PC-9 (cell line): ENCODE measurements at regions not wholly inside any gene's neighbourhood (a gene's known extent, or its start where the extent isn't known, plus 50 kb on each side); places are given as distances from the start of the nearest gene placed in this dataset.

ENCODE experiments used
- BruUV-seq: library from RNA; stranded (reverse); fragments of 400-500 nt; replicated peaks from 2 replicates; lab custom pipeline; 2021; lab: Mats Ljungman, UMichigan
- CTCF ChIA-PET: fragments of 300-600 bp; sonication (Branson Sonifier 250); formaldehyde crosslinking; loops from one replicate; lab custom pipeline; 2022; ENCODE audit warnings: antibody characterized with exemption; lab: Charles Lee
- POLR2A ChIA-PET: fragments of 300-600 bp; sonication (Branson Sonifier 250); formaldehyde crosslinking; loops from one replicate; lab custom pipeline; 2022; ENCODE audit warnings: antibody characterized with exemption; ENCODE audit not compliant: unreplicated experiment; lab: Charles Lee
- DNase-seq, 2 experiments: peaks; one replicate each; pipeline versions ENCODE4 v3.0.0 to v3.0.0-alpha.2; 2015 to 2022; ENCODE audit warnings: mixed read lengths in 1 of 2
- H2AFZ ChIP-seq: fragments of 200-600 bp; sonication (generic); 2 replicates; pipeline ENCODE4 v1.8.1; 2017; ENCODE audit warnings: antibody characterized with exemption
- H3F3A ChIP-seq: fragments of 200-600 bp; sonication (generic); 2 replicates; pipeline ENCODE4 v1.8.1; 2017; ENCODE audit warnings: antibody characterized with exemption, mild to moderate bottlenecking, low read depth; ENCODE audit not compliant: insufficient read depth
- H3K27ac ChIP-seq: fragments of 200-600 bp; sonication (generic); 2 replicates; pipeline ENCODE4 v1.6.1; 2016; ENCODE audit warnings: mixed run types
- H3K27me3 ChIP-seq: fragments of 200-600 bp; sonication (generic); 2 replicates; pipeline ENCODE4 v1.6.1; 2016; ENCODE audit warnings: low read depth, mixed run types; ENCODE audit not compliant: insufficient read depth
- H3K36me3 ChIP-seq: fragments of 200-600 bp; sonication (generic); 2 replicates; pipeline ENCODE4 v1.6.1; 2016; ENCODE audit warnings: low read depth, mixed run types
- H3K4me1 ChIP-seq: fragments of 200-600 bp; sonication (generic); replicated peaks from 2 replicates; pipeline ENCODE4 v1.6.1; 2016; ENCODE audit warnings: mixed run types; ENCODE audit not compliant: insufficient read depth
- H3K4me2 ChIP-seq: fragments of 200-600 bp; sonication (generic); 2 replicates; pipeline ENCODE4 v1.6.1; 2017; ENCODE audit warnings: mixed run types
- H3K4me3 ChIP-seq: fragments of 200-600 bp; sonication (generic); 2 replicates; pipeline ENCODE4 v1.6.1; 2016; ENCODE audit warnings: mixed run types
- H3K79me2 ChIP-seq: fragments of 200-600 bp; sonication (generic); 2 replicates; pipeline ENCODE4 v1.6.1; 2017; ENCODE audit warnings: low read depth, mixed run types
- H3K9me2 ChIP-seq: fragments of 200-600 bp; sonication (generic); 2 replicates; pipeline ENCODE4 v1.8.1; 2017; ENCODE audit warnings: mild to moderate bottlenecking; ENCODE audit not compliant: insufficient read depth
- H3K9me3 ChIP-seq: fragments of 200-600 bp; sonication (generic); 2 replicates; pipeline ENCODE4 v1.8.1; 2016; ENCODE audit warnings: low read depth; ENCODE audit not compliant: insufficient read depth
- H4K20me1 ChIP-seq: fragments of 200-600 bp; sonication (generic); 2 replicates; pipeline ENCODE4 v1.8.1; 2017; ENCODE audit not compliant: insufficient read depth
- CTCF ChIP-seq: fragments of 200-600 bp; sonication (generic); conservative IDR thresholded peaks from 2 replicates; pipeline ENCODE4 v1.6.1; 2017; ENCODE audit warnings: mixed run types, antibody characterized with exemption, mild to moderate bottlenecking, moderate library complexity
- EZH2 ChIP-seq: fragments of 200-600 bp; sonication (generic); IDR thresholded peaks from 2 replicates; pipeline ENCODE4 v1.8.0; 2017; ENCODE audit warnings: antibody characterized with exemption, low read depth
- intact Hi-C: fragments of 100-400 bp; cut with micrococcal nuclease; formaldehyde crosslinking; loops from one replicate; pipeline ENCODE4 v1.10.0; 2022; ENCODE audit not compliant: unreplicated experiment

GRCh38 chr5:128630121-128630520, 92.1 kb upstream of the FBN2 start:
- H3F3A ChIP-seq, result no peaks in the 10 kb centered on the region
- ChIA-PET POLR2A (no interaction called here), CTCF (no interaction called here)
- H2AFZ ChIP-seq, result no peak overlapping the region
- no peaks in the 10 kb centered on the region for H3K36me3 ChIP-seq
- no peaks in the 10 kb centered on the region for H4K20me1 ChIP-seq
- no peak overlapping the region for H3K4me3 ChIP-seq
- no peak overlapping the region for H3K27ac ChIP-seq
- no TSS peak for BruUV-seq
- DNase-seq, result no peak
- no peak for TF ChIP-seq EZH2
- no peak for TF ChIP-seq CTCF
- no peaks in the 10 kb centered on the region for H3K27me3 ChIP-seq
- H3K9me2 ChIP-seq, result no peaks in the 10 kb centered on the region
- no peaks in the 10 kb centered on the region for H3K9me3 ChIP-seq
- intact Hi-C loops, result no loop called here
- no peaks in the 10 kb centered on the region for H3K4me1 ChIP-seq
- no peaks in the 10 kb centered on the region for H3K79me2 ChIP-seq
- H3K4me2 ChIP-seq, result no peak overlapping the region

- no TSS peak for BruUV-seq
These were observed 93.7 kb upstream of the FBN2 start for GRCh38 chr5:128631771-128632170.

GRCh38 chr5:128632264-128632663, 94.2 kb upstream of the FBN2 start:
- no peaks in the 10 kb centered on the region for H3K4me1 ChIP-seq
- no peaks in the 10 kb centered on the region for H3F3A ChIP-seq
- POLR2A ChIA-PET, result no interaction called here
- no TSS peak for BruUV-seq
- CTCF ChIA-PET, result no interaction called here
- no peak overlapping the region for H3K27ac ChIP-seq
- no peaks in the 10 kb centered on the region for H3K9me2 ChIP-seq
- H3K4me3 ChIP-seq, result no peak overlapping the region
- no peaks in the 10 kb centered on the region for H3K36me3 ChIP-seq
- H4K20me1 ChIP-seq, result no peaks in the 10 kb centered on the region
- no peak overlapping the region for H3K4me2 ChIP-seq
- no peaks in the 10 kb centered on the region for H3K9me3 ChIP-seq
- intact Hi-C loops, result no loop called here
- no peak for TF ChIP-seq CTCF
- no peaks in the 10 kb centered on the region for H3K27me3 ChIP-seq
- H3K79me2 ChIP-seq, result no peaks in the 10 kb centered on the region
- no peak overlapping the region for H2AFZ ChIP-seq
- DNase-seq, result no peak

More at GRCh38 chr5:128631771-128632170, 93.7 kb upstream of the FBN2 start:
- H3K27me3 ChIP-seq, result no peaks in the 10 kb centered on the region
- H3K9me3 ChIP-seq, result no peaks in the 10 kb centered on the region
- no peaks in the 10 kb centered on the region for H3K36me3 ChIP-seq
- no peaks in the 10 kb centered on the region for H3K79me2 ChIP-seq
- H3K4me1 ChIP-seq, result no peaks in the 10 kb centered on the region
- no peaks in the 10 kb centered on the region for H3K9me2 ChIP-seq
- no peak overlapping the region for H3K4me2 ChIP-seq
- no peak overlapping the region for H3K27ac ChIP-seq
- no peak overlapping the region for H3K4me3 ChIP-seq
- no peak for DNase-seq
- H3F3A ChIP-seq, result no peaks in the 10 kb centered on the region
- POLR2A ChIA-PET, result no interaction called here
- H2AFZ ChIP-seq, result no peak overlapping the region
- intact Hi-C loops, result no loop called here
- CTCF ChIA-PET, result no interaction called here
- TF ChIP-seq EZH2, result no peak
- no peak for TF ChIP-seq CTCF
- H4K20me1 ChIP-seq, result no peaks in the 10 kb centered on the region
